ENCODE measurements at regions not wholly inside any gene's neighbourhood (a gene's known extent, or its start where the extent isn't known, plus 50 kb on each side); places are given as distances from the start of the nearest gene placed in this dataset.

- H3K9me3 ChIP-seq = no peaks in the 10 kb centered on the region
- no peak for TF ChIP-seq CTCF (IDR thresholded peaks at IDR 0.05)
- no peak overlapping the region for H3K4me3 ChIP-seq
- intact Hi-C loops (cut with DNase I, micrococcal nuclease) = no loop called here
- DNase-seq = no peak
- no peaks in the 10 kb centered on the region for H3K4me1 ChIP-seq (ENCODE audit: low read depth)
- H3K36me3 ChIP-seq (ENCODE audit: low read depth) = no peaks in the 10 kb centered on the region
- no peak for ATAC-seq
Measured at GRCh38 chr4:10761903-10762302, 77.3 kb upstream of the CLNK start.

GRCh38 chr4:10760086-10760485 is 75.5 kb upstream of the CLNK start:
- Histone ChIP-seq H3K4me1 (ENCODE audit: low read depth) (no peaks in the 10 kb centered on the region), H3K9me3 (no peaks in the 10 kb centered on the region)
- TF ChIP-seq CTCF (IDR thresholded peaks at IDR 0.05) = no peak

DNA sequence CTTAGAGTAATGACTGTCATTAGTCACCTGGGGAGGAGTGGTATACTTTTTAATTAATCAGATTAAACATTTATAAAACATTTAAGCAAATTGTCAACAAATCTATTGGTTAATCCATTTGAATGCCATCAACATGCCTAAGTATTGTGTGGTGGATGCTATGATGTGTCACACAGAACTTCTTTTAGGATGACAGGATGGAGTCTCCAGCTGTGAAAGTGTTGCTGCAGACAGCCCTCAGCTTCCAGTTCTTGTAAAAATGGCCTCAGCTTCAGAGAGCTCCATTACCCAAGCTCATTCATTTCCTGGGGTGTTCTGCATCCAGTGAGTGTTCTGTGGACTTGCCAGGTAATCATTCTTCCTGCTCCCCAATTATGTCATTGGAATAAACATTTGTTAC is 74.3 kb upstream of the CLNK start:
- no peak for TF ChIP-seq CTCF (IDR thresholded peaks at IDR 0.05)
- Histone ChIP-seq H3K9me3 (no peaks in the 10 kb centered on the region), H3K4me3 (no peak overlapping the region), H3K36me3 (ENCODE audit: low read depth) (no peaks in the 10 kb centered on the region), H3K4me1 (ENCODE audit: low read depth) (no peaks in the 10 kb centered on the region)
- ATAC-seq = no peak
- DNase-seq = no peak
- intact Hi-C loops (cut with DNase I, micrococcal nuclease) = no loop called here

More at GRCh38 chr4:10760086-10760485, 75.5 kb upstream of the CLNK start:
- intact Hi-C loops (cut with DNase I, micrococcal nuclease) = no loop called here
- DNase-seq (no peak), ATAC-seq (no peak)
- H3K4me3 ChIP-seq = no peak overlapping the region
- H3K36me3 ChIP-seq (ENCODE audit: low read depth) = no peaks in the 10 kb centered on the region

DNA sequence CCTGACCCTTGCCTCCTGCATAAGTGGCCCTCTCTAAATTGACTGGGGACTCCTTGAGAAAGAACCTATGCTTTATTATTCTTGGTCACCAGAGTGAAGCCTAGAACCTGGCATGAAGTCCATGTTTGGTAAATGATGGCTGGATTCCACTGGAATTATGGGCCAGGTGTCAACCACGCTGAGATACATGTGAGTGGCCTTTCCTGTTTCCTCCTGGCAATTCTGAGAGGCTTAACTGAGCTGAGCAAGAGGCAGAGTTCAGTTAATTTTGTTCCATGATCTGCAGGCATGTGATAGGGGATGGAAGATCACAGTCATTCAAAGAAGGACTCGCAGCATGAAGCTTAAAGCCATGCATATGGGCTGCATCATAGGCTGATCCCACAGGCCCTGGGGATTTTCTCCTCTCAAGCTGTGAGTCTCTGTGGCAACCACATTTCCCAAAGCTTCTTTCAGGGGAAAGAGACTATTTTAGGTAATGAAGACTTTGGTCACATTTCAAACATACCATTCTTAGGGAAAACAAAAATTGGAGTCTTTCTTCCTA is 69.4 kb upstream of the CLNK start:
- H3K9me3 ChIP-seq = no peaks in the 10 kb centered on the region
- DNase-seq (no peak), ATAC-seq (no peak)
- H3K4me1 ChIP-seq (ENCODE audit: low read depth) = no peaks in the 10 kb centered on the region
- no peaks in the 10 kb centered on the region for H3K36me3 ChIP-seq (ENCODE audit: low read depth)
- H3K4me3 ChIP-seq = no peak overlapping the region
- intact Hi-C loops (cut with DNase I, micrococcal nuclease) = no loop called here
- TF ChIP-seq CTCF (IDR thresholded peaks at IDR 0.05) = no peak

GRCh38 chr4:10753336-10753735 is 68.8 kb upstream of the CLNK start:
- TF ChIP-seq CTCF (IDR thresholded peaks at IDR 0.05) = no peak
- Histone ChIP-seq H3K9me3 (no peaks in the 10 kb centered on the region), H3K4me1 (ENCODE audit: low read depth) (no peaks in the 10 kb centered on the region), H3K4me3 (no peak overlapping the region), H3K36me3 (ENCODE audit: low read depth) (no peaks in the 10 kb centered on the region)
- intact Hi-C loops (cut with DNase I, micrococcal nuclease) = no loop called here
- DNase-seq (no peak), ATAC-seq (no peak)

DNA sequence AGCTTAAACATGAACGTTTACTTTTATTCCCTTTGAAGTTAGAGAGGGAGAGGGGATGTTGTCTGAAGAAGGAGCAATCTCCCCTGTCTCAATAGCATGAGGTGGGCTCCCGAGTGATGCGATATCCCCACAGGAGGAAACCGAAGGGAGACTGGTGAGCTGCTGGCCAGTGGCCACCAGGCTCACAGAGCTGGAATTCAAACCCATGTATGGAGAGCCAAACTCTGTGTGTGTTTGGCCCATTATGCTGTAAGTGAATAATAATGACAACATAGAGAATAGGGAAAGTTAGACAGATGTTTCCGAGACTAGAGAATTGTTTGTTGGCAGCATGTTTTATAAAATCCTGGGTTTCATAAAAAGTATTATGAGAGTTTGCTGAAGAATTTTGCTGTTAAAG is 66.1 kb upstream of the CLNK start:
- no peak for ATAC-seq
- H3K4me1 ChIP-seq (ENCODE audit: low read depth) = no peaks in the 10 kb centered on the region
- intact Hi-C loops (cut with DNase I, micrococcal nuclease) = no loop called here
- no peaks in the 10 kb centered on the region for H3K36me3 ChIP-seq (ENCODE audit: low read depth)
- no peaks in the 10 kb centered on the region for H3K9me3 ChIP-seq
- TF ChIP-seq CTCF (IDR thresholded peaks at IDR 0.05) = no peak
- DNase-seq = no peak
- no peak overlapping the region for H3K4me3 ChIP-seq

Data from mucosa of descending colon (tissue), 3 donors.